ENCODE measurements at regions not wholly inside any gene's neighbourhood (a gene's known extent, or its start where the extent isn't known, plus 50 kb on each side); places are given as distances from the start of the nearest gene placed in this dataset.

DNA sequence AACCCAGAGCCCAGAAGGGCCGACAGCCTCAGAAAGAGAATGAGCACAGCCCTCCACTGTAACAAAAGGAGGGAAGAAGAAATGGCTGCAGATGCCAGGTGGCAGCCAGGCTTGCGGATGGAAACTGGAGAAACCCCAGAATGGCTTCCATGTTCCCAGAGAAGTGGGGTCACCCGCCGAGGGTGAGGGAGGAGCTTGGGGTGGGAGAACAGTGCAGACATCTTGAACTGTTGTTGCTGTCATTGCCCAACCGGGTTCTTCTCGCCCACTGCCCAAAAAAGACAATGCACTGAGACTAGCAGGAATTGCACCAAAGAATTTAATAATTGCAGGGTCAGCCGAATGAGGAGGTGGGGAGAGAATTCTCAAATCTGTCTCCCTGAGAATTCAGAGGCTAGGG lies 223.2 kb upstream of the RAB6C start:
- DNase-seq (ENCODE audit: low read depth), result no peak

DNA sequence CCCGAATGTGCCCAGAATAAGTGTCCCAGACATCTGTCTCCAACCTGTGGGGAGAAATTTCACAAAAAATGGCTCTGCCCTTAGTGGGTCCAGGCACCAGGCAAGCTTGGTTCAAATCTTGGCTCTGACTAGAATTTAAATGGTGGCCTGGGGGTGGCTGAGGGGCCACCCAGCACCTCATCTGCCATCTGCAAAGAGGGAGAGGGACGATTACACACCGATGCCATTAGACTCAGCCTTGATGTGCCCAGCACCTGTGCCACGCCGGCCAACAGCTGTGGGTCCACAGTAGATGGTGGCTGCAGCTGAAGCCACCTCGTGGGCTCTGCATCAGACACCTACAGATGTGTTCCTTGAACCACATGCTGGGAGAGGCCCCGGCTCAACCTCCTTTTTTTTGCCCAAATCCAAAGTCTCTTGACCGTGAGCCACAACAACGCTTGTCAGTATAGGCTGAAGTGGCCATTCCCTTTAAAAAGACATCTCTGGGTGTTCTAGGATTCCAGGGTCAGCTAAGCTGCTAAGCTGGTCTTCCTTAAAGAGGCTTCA lies 222.0 kb upstream of the RAB6C start:
- DNase-seq (ENCODE audit: low read depth), result no peak

DNA sequence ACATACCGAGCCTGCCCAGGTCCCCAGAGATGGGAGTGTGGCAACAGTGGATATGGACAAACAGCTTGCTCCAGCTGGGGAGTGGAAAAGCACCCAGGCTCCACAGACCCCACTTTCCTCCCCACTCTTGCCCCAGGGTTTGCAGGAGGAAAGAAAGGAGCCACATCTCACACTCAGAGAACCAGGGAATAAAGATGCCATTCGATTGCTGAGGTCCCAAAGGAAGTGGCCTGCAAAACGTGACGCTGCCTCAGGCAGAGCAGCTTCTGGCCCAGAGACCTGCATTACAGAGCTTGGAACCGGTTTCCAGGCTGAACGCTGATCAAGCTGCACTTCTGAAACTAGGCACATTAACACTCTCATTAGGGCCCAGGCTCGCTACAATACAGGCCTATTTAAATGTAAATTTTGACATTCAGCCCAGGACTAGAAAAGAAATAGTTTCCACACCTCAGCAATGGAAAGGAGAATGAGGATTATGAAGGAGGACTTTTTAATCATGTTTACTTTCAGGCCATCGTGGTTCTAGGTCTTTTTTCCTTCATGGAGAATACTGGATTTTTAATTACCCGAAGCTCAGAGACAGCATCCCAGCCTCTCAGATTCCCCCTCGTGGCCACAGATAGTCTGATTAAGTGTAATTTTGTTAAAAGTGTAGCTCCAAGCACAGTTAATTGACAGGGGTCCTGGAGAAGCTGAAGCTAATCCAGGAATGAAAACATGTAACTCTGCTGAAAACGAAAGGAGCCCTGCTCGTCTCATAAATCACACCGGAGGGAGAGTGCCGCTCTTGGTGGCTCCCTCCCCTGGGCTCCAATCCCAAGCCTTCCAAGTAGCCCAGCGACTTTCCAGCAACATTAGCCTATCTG lies 221.3 kb upstream of the RAB6C start:
- DNase-seq (ENCODE audit: low read depth), result no peak

DNA sequence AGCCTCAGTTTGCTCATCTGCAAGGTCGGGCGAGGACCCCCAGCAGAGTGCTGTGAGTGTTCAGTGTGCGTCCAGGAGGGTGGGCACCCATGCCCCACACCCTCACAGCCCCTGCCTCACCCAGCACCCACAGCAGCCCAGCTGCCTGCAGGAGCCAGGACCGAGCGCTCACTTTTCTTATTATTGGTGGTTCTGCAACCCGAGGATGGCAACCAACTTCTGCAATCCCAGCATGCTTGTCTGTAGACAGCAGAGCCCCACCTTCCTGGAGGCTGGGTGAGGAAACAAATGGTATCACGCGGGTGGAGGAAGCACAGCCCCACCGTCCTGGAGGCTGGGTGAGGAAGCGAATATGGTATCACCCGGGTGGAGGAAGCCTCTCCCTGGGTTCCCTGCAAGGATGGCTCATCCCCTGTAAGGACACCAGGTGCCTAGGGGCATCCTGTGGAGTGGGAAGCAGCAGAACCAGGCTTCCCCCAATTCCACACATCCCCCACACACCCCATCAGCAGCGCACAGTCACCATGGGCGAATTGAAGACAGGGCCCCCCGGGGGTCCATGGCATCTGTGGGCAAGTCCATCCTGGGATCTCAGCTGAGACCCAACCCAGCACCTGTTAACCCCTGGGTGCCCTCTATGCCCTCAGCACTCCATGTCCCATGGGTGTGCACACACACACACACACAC lies 220.5 kb upstream of the RAB6C start:
- no peak for DNase-seq (ENCODE audit: low read depth)

DNA sequence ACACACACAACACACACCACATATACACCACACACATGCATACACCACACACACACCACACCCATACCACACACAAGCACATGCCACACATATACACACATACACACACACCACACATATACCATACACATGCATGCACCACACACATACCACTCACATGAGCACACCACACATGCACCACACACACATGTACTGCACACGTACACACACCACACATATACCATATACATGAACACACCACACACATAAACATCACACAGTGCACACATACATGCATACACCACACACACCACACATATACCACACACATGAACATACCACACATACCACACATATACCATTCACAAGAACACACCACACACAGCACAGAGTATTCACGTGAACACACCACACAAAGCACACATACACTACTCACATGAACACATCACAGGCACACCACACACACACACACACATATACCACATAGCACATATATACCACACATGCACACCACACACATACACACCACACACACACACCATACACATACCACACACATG lies 219.9 kb upstream of the RAB6C start:
- no peak for DNase-seq (ENCODE audit: low read depth)

DNA sequence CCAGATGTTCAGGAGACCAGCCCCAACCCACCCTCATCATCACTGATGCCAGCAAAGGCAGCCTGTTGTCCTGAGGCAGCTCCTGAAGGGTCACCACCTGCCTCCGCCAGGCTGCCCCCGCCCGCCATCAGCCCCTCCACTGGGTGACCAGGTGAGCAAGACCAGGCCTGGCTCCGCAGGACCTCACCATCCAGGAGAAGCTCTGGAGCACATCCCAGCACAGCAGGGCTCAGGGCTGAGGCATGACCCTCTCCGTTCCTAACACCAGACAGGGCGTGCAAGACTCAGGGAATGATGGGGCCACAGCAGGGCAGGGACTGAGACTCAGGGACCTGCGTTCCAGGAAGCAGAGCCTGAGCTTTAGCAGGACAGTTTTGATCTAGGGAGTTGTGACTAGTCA lies 218.8 kb upstream of the RAB6C start:
- DNase-seq (ENCODE audit: low read depth), result no peak

DNA sequence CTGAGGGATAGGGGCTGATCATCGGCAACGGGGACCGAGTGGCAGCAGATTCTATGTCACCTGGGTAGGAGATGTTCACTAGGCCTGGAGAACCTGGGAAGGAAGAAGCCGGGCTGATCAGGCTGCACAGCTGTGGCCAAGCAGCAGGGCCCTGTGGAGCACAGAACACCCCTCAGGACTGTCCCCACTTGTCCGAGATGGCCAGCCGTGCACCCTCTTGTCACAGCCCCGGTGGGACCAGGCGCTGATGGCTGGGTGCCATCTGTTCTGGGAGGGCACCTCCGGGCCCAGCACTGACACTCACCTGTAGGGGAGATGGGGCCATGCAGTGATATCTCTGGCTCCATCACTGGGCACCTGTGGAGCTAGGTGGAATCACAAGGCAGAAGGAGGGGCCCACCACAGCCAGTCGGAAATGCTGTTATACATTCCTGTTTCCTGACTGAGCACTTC lies 217.9 kb upstream of the RAB6C start:
- DNase-seq (ENCODE audit: low read depth), result no peak

DNA sequence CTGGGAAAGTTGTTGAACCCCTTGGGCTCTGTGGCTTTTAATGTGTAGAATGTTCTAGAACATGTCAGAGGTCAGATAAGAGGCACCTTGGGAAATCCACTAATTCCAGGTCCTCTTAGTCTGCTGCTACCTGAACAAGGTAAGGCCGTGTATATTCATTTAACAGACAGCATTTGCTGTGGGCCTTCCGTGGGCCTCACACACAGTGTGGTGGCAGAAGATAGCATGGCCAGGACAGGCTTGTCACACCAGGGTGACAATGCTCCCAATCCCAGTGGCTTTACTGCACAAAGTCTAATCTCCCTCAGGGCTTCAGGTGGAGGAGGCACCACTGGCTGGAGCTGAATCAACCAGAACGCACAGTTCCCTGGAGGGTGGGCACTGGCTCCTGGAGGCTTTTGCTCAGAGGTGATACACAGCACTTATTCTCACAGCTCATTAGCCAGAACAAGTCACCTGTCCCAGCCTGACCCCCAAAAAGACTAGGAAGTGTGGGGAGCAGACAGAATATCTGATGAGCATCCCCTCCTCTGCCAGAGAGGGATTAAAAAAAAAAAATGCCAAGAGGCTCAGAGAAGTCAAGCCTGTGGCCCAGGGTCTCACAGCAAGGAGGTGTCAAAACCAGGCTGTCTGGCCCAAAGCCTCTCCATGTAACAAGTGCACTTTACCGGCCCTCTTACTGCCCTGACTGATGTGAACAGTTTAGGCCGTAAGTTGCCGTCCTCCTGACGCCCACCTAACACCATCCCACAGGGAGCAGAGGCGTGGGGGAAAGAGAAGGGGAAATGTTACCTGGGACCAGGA lies 216.9 kb upstream of the RAB6C start:
- no peak for DNase-seq (ENCODE audit: low read depth)

DNA sequence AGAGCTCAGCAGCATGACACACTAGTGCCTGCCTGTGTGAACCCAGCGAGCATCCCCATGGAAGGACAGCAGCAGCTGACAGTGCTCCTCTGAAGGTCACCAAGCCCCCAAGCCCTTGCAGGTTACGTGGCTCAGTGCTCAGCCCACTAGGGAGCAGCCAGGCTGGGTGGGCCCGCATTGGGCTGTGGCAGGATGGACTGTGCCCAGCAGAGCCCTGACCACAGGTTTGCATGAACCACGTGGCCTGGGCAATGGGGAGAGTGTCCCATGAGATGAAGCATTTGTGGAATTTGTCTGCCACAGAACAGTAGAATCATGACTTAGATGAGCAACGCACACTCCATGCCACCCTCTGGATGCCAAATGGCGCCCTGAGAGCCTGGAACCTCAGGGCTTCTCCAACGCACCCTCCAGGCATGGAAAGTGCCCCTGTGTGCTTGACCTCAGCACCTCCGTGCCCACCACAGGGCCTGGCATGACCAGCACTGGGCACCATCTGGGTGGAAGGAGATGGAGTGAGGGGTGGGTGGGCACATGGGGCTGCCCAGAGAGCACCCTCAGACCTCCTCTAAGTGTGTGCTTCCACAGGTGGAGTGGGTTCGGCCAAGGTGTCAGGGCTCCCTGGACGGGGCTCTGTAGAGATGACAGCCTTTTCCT lies 216.1 kb upstream of the RAB6C start:
- DNase-seq (ENCODE audit: low read depth), result no peak

DNA sequence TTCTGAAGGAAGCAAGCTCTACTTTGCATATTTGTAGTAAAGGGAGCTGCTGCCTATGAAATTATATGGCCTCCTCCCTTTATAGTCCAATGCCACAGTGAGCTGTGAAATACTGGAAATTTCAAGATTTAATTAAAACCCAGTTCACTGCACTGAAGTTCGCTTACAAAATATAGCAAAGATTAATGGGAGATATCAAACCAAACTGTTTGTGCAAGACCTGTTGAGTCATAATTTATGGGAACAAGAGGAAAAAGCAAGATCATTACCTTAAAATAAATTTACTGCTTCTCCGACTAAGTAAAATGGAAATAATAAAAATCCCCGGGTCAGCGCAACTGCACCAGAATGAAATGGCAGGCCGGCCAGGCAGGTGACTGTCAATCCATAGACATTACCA lies 215.5 kb upstream of the RAB6C start:
- no peak for DNase-seq (ENCODE audit: low read depth)

DNA sequence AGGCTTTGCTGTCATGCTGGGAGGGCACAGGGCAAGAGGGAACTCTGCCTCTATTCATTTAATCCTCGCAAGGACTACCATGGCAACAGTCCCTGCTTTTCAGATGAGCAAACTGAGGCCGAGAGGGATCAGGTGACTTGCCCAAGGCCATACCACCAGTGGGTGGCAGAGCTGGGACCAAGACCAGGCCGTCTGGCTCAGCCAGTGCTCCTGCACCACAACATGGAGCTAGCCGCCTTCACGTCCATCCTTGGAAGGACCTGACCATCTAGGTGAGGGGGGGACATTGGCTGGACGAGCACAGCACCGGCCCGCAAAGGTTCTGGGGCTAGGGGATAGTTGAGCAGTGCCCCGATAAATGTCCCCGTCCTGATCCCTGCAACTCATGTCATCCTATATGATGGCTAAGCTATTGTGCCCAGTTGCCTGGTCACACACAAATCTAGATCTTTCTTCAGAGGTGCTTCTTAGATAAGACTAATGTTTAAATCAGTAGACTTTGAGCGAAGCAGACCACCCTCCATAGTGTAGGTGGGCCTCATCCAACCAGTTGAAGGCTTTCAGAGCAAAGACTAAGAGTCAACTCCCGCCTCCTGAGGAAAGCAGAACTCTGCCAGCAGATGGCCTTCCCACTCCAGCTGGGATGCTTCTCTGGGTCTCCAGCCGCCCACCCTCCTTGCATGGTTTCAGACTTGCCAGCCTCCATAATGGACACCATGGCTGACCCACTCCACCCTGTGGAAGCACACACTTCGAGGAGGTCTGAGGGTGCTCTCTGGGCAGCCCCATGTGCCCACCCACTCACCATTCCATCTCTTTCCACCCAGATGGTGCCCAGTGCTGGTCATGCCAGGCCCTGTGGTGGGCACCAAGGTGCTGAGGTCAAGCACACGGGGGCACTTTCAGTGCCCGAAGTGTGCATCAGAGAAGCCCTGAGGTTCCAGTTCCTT lies 214.8 kb upstream of the RAB6C start:
- DNase-seq (ENCODE audit: low read depth), result no peak

DNA sequence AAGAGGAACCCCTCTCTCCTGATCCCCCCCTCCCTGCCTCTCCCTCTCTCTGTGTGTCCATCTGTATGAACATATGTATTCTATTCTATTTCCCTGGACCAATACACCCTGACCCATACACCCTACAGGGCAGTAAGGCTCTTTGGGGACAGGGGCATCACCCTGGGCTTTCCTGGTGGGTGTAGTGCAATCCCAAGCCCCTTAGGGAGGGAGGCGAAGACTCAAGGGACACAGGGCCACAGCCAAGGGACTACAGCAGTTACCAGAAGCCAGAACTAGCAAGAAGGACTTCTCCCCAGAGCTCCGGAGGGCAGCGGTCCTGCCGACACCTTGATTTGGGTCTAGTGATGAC lies 214.2 kb upstream of the RAB6C start:
- DNase-seq (ENCODE audit: low read depth), result no peak

DNA sequence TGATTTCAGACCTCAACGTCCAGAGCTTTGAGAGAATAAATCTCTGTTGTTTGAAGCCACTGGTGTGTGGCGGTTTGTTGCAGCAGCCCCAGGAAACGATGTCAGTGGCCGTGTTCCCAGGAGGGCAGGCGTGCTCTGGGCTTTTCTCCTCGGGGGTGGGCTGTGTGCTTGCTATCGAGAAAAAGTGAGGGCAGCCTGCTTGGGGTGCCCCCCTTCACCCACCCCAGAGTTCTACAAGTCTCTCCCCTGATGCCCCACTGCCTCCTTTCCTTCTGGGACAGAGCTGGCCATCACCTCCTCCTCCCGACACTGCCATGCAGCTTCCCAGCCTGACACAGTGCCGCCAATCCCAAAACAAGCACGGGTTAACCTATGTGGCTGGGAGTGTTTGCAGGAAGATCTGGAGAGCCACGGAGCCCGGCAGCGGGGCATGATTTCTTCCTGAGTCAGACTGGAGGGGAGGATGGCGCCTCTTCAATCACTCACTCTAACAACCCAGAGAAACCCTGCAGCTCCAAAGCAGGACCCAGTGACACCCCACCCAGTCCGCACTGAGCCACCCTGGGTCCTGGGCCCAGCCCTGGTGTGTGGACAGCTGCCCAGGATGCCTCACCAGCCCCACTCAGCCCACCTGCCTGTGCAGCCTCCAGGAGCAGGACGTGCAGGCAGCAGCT lies 213.7 kb upstream of the RAB6C start:
- DNase-seq (ENCODE audit: low read depth), result no peak

DNA sequence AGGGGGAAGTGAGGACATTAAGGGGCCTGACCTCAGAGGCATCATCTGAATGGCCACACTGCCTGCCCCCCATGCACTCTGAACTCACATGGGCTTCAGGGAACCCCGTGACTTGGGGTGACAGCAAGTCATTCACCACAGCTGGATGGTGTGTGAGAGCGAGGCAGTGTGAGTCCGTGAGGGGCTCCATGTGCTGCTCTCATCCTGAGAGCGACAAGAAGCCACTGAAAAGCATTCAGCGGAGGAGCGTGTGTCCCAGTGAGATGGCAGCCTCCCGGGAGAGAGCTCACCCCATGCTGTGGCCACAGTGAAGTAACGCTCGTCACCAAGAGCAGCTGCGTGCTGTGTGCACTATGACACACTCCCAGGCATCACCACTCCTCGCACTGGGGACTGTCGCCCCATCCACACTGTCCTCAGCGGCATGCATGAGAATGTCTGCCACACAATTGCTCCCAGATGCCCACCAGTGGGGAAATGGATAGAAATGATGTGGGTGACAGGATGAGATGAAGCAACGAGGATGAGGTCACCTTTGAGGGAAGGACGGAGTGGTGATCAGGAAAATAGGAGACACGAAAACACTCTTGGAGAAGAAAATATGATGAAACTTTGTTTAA lies 213.0 kb upstream of the RAB6C start:
- DNase-seq (ENCODE audit: low read depth), result no peak

DNA sequence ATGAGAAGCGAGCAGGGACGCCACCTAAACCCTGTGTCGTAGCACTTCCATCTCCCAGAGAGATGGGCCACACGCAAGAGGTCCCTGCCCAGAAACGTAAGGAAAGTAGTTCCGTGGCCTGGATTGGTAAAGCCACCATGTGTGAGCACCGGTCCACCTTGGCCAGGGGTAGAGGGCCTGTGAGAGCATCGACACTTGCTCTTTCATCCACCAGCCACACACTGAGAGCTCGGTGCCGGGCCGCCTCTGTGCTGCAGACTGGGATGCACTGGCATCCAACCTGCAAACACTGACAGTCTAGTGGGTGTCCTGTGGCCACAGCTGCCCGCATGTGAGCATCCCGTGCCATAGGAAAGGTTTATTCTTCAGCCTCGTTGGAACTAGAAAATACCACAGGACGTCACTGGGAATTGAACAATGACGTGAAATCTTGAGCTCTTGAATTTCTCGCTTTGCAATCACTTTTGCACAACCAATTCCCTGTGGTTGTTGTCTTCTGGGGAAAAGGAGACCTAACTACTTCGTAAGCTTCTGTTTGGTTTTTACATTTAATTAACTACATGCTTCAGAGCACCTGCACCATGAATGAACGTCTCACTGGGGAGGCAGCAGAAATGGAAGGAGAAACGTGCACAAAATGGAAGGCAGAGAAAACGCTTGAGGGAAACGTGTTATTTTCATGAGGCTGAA lies 212.0 kb upstream of the RAB6C start:
- DNase-seq (ENCODE audit: low read depth), result no peak

DNA sequence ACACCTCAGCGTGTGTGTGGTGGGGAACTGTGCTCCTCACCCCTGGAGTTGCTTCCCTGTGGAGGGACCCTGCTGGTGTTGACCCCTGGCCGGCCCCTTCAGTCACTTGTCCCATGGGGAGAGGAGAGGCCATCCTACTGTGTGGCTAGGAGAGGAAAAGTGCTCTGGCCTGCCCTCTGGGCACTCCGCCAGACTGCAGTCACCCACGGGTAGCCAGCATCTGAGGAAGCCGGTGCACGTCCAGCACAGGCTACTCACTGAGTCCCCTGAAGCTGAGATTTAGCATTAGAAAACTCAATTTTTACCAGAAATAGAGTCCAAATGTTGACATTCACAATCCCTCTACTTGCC lies 211.5 kb upstream of the RAB6C start:
- no peak for DNase-seq (ENCODE audit: low read depth)

DNA sequence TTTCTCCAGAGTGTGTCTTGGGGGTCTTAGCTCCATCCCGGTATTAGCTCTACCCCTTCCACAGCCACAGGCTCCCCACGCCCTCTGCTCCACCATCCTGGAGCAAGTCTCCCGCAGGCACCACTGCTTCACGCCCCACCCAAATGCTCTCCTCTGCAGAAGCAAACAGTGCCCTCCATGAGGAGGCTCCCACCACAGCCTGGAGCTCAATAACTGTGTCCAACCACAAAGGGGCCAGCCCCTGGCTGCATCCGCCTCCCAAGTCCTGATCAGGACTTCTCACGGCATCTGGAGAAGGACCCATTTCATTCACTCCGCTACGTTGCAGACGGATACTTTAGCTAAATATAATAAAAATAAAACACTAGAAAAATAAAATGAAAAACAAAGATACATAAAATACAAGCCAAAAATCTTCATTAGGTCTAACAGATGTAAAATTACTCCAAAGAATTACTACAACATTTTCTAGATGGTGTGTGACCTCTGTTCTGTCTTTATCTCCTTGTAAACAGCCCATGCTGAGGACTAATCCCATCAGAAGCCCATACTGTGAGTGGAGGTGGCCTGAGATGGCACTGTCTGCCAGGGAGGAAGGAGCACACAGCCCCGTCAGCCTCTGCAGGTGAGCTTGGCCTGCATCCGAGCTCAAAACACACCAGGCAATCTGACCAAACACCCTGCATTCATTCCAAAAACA lies 210.8 kb upstream of the RAB6C start:
- DNase-seq (ENCODE audit: low read depth), result no peak
